ENCODE measurements at regions not wholly inside any gene's neighbourhood (a gene's known extent, or its start where the extent isn't known, plus 50 kb on each side); places are given as distances from the start of the nearest gene placed in this dataset.

- Histone ChIP-seq H3K9me3 (replicated peaks in 1 of 11) (no peaks in the 10 kb centered on the region), H3K9ac (no peak overlapping the region), H4K20me1 (no peaks in the 10 kb centered on the region), H3K4me2 (no peak overlapping the region), H3K27ac (no peak overlapping the region), H3K4me1 (no peaks in the 10 kb centered on the region), H3K27me3 (no peaks in the 10 kb centered on the region), H3K36me3 (no peaks in the 10 kb centered on the region), H3K4me3 (no peak overlapping the region)
- no peak for TF ChIP-seq Cebpa-rat (IDR thresholded peaks at IDR 0.05)
Measured at GRCh38 chr12:17695495-17695894, 394.5 kb downstream of the RERGL start.

- no peaks in the 10 kb centered on the region for H3K27me3 ChIP-seq
- no peak overlapping the region for H3K9ac ChIP-seq
- TF ChIP-seq Cebpa-rat (IDR thresholded peaks at IDR 0.05), result no peak
- H3K27ac ChIP-seq, result no peak overlapping the region
- H3K4me3 ChIP-seq, result no peak overlapping the region
- H3K9me3 ChIP-seq (replicated peaks in 1 of 11), result no peaks in the 10 kb centered on the region
- no peaks in the 10 kb centered on the region for H4K20me1 ChIP-seq
- no peak overlapping the region for H3K4me2 ChIP-seq
- H3K4me1 ChIP-seq, result no peaks in the 10 kb centered on the region
- no peaks in the 10 kb centered on the region for H3K36me3 ChIP-seq
Measured at GRCh38 chr12:17691369-17691768, 398.6 kb downstream of the RERGL start.

- Histone ChIP-seq H4K20me1 (no peaks in the 10 kb centered on the region), H3K4me1 (no peaks in the 10 kb centered on the region), H3K9ac (no peak overlapping the region), H3K27me3 (no peaks in the 10 kb centered on the region), H3K4me3 (no peak overlapping the region), H3K36me3 (no peaks in the 10 kb centered on the region), H3K9me3 (replicated peaks in 1 of 11) (no peaks in the 10 kb centered on the region), H3K27ac (no peak overlapping the region), H3K4me2 (no peak overlapping the region)
- no peak for TF ChIP-seq Cebpa-rat (IDR thresholded peaks at IDR 0.05)
Measured at GRCh38 chr12:17680220-17680619, 409.8 kb downstream of the RERGL start.

- Histone ChIP-seq H3K4me1 (0 out of 20 replicates have a peak, but pooled peaks cover 0 to 6% (median 0%) of the 10 kb centered on the region in 10 experiments), H3K4me2 (no peak overlapping the region), H3K4me3 (no peak overlapping the region), H3K9me3 (replicated peaks in 1 of 11) (no peaks in the 10 kb centered on the region), H3K27ac (no peak overlapping the region), H3K9ac (no peak overlapping the region), H4K20me1 (no peaks in the 10 kb centered on the region), H3K27me3 (no peaks in the 10 kb centered on the region), H3K36me3 (no peaks in the 10 kb centered on the region)
- TF ChIP-seq Cebpa-rat (IDR thresholded peaks at IDR 0.05), result no peak
Measured at GRCh38 chr12:17666641-17667324, 423.2 kb downstream of the RERGL start.

- H3K27me3 ChIP-seq, result no peaks in the 10 kb centered on the region
- H3K27ac ChIP-seq, result no peak overlapping the region
- no peaks in the 10 kb centered on the region for H3K9me3 ChIP-seq (replicated peaks in 1 of 11)
- no peak for TF ChIP-seq Cebpa-rat (IDR thresholded peaks at IDR 0.05)
- H3K4me2 ChIP-seq, result no peak overlapping the region
- no peaks in the 10 kb centered on the region for H3K36me3 ChIP-seq
- no peaks in the 10 kb centered on the region for H4K20me1 ChIP-seq
- no peak overlapping the region for H3K4me3 ChIP-seq
- 0 out of 20 replicates have a peak, but pooled peaks cover 0 to 6% (median 0%) of the 10 kb centered on the region in 10 experiments for H3K4me1 ChIP-seq
- no peak overlapping the region for H3K9ac ChIP-seq
Measured at GRCh38 chr12:17665839-17666238, 424.2 kb downstream of the RERGL start.

GRCh38 chr12:17661250-17661649, 428.7 kb downstream of the RERGL start:
- no peak overlapping the region for H3K4me3 ChIP-seq

GRCh38 chr12:17652436-17652835, 437.6 kb downstream of the RERGL start:
- no peak overlapping the region for H3K4me2 ChIP-seq
- TF ChIP-seq Cebpa-rat (IDR thresholded peaks at IDR 0.05), result no peak
- no peak overlapping the region for H3K9ac ChIP-seq
- no peaks in the 10 kb centered on the region for H4K20me1 ChIP-seq
- H3K27ac ChIP-seq, result no peak overlapping the region
- no peaks in the 10 kb centered on the region for H3K36me3 ChIP-seq
- H3K27me3 ChIP-seq, result no peaks in the 10 kb centered on the region
- H3K4me3 ChIP-seq, result no peak overlapping the region
- peaks cover 0 to 6% (median 0%) of the 10 kb centered on the region in 10 experiments; a peak in 2 of 20 replicates for H3K4me1 ChIP-seq
- no peaks in the 10 kb centered on the region for H3K9me3 ChIP-seq (replicated peaks in 1 of 11)

More at GRCh38 chr12:17661250-17661649, 428.7 kb downstream of the RERGL start:
- H3K9ac ChIP-seq, result no peak overlapping the region
- TF ChIP-seq Cebpa-rat (IDR thresholded peaks at IDR 0.05), result no peak
- H3K36me3 ChIP-seq, result no peaks in the 10 kb centered on the region
- H4K20me1 ChIP-seq, result no peaks in the 10 kb centered on the region
- H3K9me3 ChIP-seq (replicated peaks in 1 of 11), result no peaks in the 10 kb centered on the region
- H3K27me3 ChIP-seq, result no peaks in the 10 kb centered on the region
- H3K4me1 ChIP-seq, result no peaks in the 10 kb centered on the region
- no peak overlapping the region for H3K4me2 ChIP-seq
- H3K27ac ChIP-seq, result no peak overlapping the region

- no peak overlapping the region; a peak in 1 of 22 replicates for H3K4me2 ChIP-seq
- TF ChIP-seq Cebpa-rat (IDR thresholded peaks at IDR 0.05), result no peak
Measured at GRCh38 chr12:17642340-17642650, 447.7 kb downstream of the RERGL start.

GRCh38 chr12:17640615-17641014, 449.4 kb downstream of the RERGL start:
- no peak for TF ChIP-seq Cebpa-rat (IDR thresholded peaks at IDR 0.05)
- no peaks in the 10 kb centered on the region for H3K9me3 ChIP-seq (replicated peaks in 1 of 11)
- no peaks in the 10 kb centered on the region for H3K4me1 ChIP-seq
- H3K4me2 ChIP-seq, result no peak overlapping the region
- H4K20me1 ChIP-seq, result no peaks in the 10 kb centered on the region
- H3K4me3 ChIP-seq, result no peak overlapping the region
- no peak overlapping the region for H3K27ac ChIP-seq
- H3K27me3 ChIP-seq, result no peaks in the 10 kb centered on the region
- H3K36me3 ChIP-seq, result no peaks in the 10 kb centered on the region
- no peak overlapping the region for H3K9ac ChIP-seq

More at GRCh38 chr12:17642340-17642650, 447.7 kb downstream of the RERGL start:
- Histone ChIP-seq H3K9me3 (replicated peaks in 1 of 11) (no peaks in the 10 kb centered on the region), H3K9ac (no peak overlapping the region), H4K20me1 (no peaks in the 10 kb centered on the region), H3K27ac (no peak overlapping the region), H3K4me1 (no peaks in the 10 kb centered on the region), H3K36me3 (no peaks in the 10 kb centered on the region), H3K27me3 (no peaks in the 10 kb centered on the region), H3K4me3 (no peak overlapping the region)

- H3K27ac ChIP-seq, result no peak overlapping the region
- H3K4me3 ChIP-seq, result no peak overlapping the region
- no peak overlapping the region for H3K4me2 ChIP-seq
- H3K27me3 ChIP-seq, result no peaks in the 10 kb centered on the region
- no peak for TF ChIP-seq Cebpa-rat (IDR thresholded peaks at IDR 0.05)
- H3K36me3 ChIP-seq, result no peaks in the 10 kb centered on the region
- H3K9ac ChIP-seq, result no peak overlapping the region
- no peaks in the 10 kb centered on the region for H4K20me1 ChIP-seq
- H3K9me3 ChIP-seq (replicated peaks in 1 of 11), result peaks cover 7 to 13% (median 10%) of the 10 kb centered on the region in 11 experiments; a peak in 16 of 22 replicates
- no peaks in the 10 kb centered on the region for H3K4me1 ChIP-seq
Measured at GRCh38 chr12:17618831-17619230, 471.2 kb downstream of the RERGL start.
